ENCODE measurements at regions not wholly inside any gene's neighbourhood (a gene's known extent, or its start where the extent isn't known, plus 50 kb on each side); places are given as distances from the start of the nearest gene placed in this dataset.

DNA sequence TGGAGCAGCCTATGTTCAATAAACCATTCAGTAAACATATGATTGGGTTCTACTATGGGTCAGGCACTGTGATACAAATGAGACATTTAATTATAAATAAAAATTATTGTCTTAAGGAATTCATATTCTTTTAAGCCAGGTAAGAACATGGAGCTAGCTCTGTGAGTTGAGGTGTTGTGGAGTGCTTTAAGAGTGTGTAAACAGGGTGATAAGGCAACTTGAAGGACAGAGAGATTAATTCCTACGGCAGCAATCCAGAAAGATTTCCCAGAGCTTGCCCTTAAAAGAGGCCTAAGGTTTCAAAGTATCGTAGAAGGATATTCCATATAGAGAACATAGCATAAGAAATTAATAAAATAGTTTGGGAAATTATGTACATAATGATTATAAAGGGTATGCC, 126.4 kb upstream of the FAT3 start:
- Histone ChIP-seq H3K79me2 (ENCODE audit: control insufficient read depth, insufficient read depth, low read length) (no peaks in the 10 kb centered on the region), H4K20me1 (replicated peaks; ENCODE audit: control insufficient read depth, extremely low read depth, insufficient read depth, low read length) (no peaks in the 10 kb centered on the region), H3K9me1 (replicated peaks; ENCODE audit: control insufficient read depth, extremely low read depth, insufficient read depth, low read length) (no peaks in the 10 kb centered on the region), H3K9ac (replicated peaks; ENCODE audit: extremely low read depth, insufficient read depth, low read length) (no peak overlapping the region), H3K4me3 (replicated peaks in 1 of 3; ENCODE audit: insufficient read depth in 1 of 3, low read depth in 1 of 3, low read length in 3 of 3) (no peak overlapping the region), H3K27ac (ENCODE audit: insufficient read depth, low read depth, low read length) (no peak overlapping the region), H3K36me3 (ENCODE audit: control insufficient read depth in 2 of 2, extremely low read depth in 1 of 2, insufficient read depth in 2 of 2, low read length in 2 of 2) (no peaks in the 10 kb centered on the region), H2AFZ (ENCODE audit: low read depth, low read length) (no peak overlapping the region), H3K27me3 (ENCODE audit: control insufficient read depth in 2 of 2, insufficient read depth in 2 of 2, low read length in 2 of 2) (no peaks in the 10 kb centered on the region), H3K9me3 (replicated peaks; ENCODE audit: control insufficient read depth, insufficient read depth, low read length) (no peaks in the 10 kb centered on the region), H3K4me1 (ENCODE audit: control insufficient read depth, extremely low read depth, insufficient read depth, low read length) (no peaks in the 10 kb centered on the region), H3K4me2 (ENCODE audit: insufficient read depth, low read length) (no peak overlapping the region)
- FAIRE-seq (no peak), DNase-seq (ENCODE audit: low read depth, low spot score) (no peak)
- dilution Hi-C loops (cut with MboI; ENCODE audit: extremely low pct_ligation_motif_present, low sequenced_read_pairs) = no loop called here
- no TSS peak for BruUV-seq (replicated peaks)
- ChIA-PET POLR2A (no interaction called here), CTCF (no interaction called here)
- intact Hi-C loops (cut with micrococcal nuclease) = no loop called here
- TF ChIP-seq EZH2 (IDR thresholded peaks at IDR 0.05; ENCODE audit: borderline replicate concordance, low read depth, low read length, severe bottlenecking) = no peak
- TF ChIP-seq GATA2 (IDR thresholded peaks at IDR 0.05; ENCODE audit: insufficient read depth, insufficient read length, low read depth, low read length) = no peak
- TF ChIP-seq, protein P1, sequence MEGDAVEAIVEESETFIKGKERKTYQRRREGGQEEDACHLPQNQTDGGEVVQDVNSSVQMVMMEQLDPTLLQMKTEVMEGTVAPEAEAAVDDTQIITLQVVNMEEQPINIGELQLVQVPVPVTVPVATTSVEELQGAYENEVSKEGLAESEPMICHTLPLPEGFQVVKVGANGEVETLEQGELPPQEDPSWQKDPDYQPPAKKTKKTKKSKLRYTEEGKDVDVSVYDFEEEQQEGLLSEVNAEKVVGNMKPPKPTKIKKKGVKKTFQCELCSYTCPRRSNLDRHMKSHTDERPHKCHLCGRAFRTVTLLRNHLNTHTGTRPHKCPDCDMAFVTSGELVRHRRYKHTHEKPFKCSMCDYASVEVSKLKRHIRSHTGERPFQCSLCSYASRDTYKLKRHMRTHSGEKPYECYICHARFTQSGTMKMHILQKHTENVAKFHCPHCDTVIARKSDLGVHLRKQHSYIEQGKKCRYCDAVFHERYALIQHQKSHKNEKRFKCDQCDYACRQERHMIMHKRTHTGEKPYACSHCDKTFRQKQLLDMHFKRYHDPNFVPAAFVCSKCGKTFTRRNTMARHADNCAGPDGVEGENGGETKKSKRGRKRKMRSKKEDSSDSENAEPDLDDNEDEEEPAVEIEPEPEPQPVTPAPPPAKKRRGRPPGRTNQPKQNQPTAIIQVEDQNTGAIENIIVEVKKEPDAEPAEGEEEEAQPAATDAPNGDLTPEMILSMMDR (IDR thresholded peaks at IDR 0.05; ENCODE audit: extremely low read depth in 1 of 2, insufficient read depth in 1 of 2, low read depth in 1 of 2, low read length in 2 of 2) = no peak
- no peak for TF ChIP-seq POLR2AphosphoS5 (IDR thresholded peaks at IDR 0.05; ENCODE audit: insufficient read depth, low read depth, low read length)
- TF ChIP-seq POLR2A (IDR thresholded peaks at IDR 0.05; ENCODE audit: low read depth, low read length) = no peak
- no peak for TF ChIP-seq JUN (IDR thresholded peaks at IDR 0.05; ENCODE audit: borderline replicate concordance, insufficient read depth, insufficient read length, low read depth)
- no peak for TF ChIP-seq MYC (IDR thresholded peaks at IDR 0.05; ENCODE audit: low read depth, low read length)
- no peak for TF ChIP-seq FOS (IDR thresholded peaks at IDR 0.05; ENCODE audit: borderline replicate concordance, insufficient read depth, low read length)
- TF ChIP-seq, protein P2, sequence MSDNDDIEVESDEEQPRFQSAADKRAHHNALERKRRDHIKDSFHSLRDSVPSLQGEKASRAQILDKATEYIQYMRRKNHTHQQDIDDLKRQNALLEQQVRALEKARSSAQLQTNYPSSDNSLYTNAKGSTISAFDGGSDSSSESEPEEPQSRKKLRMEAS (IDR thresholded peaks at IDR 0.05; ENCODE audit: insufficient read depth, insufficient read length) = no peak

Data from endothelial cell of umbilical vein (primary cell).